Stomach (tissue), 8 donors: ENCODE measurements at regions not wholly inside any gene's neighbourhood (a gene's known extent, or its start where the extent isn't known, plus 50 kb on each side); places are given as distances from the start of the nearest gene placed in this dataset.

Source experiments
- DNase-seq, 2 donors: peaks; one replicate each; pipeline versions ENCODE4 v3.0.0 to v3.0.0-alpha.2; 2013 to 2019
- H3K27ac ChIP-seq, 5 donors: fragments of 200-600 bp in 4 of 5; sonication (generic) in 4 of 5; one replicate each; pipeline ENCODE4 v1.5.1; 2013 to 2019; ENCODE audit warnings: mild to moderate bottlenecking in 1 of 5, moderate library complexity in 1 of 5
- H3K27me3 ChIP-seq, 3 donors: fragments of 200-600 bp; sonication (generic); one replicate each; pipeline ENCODE4 v1.5.1; 2017 to 2019; ENCODE audit warnings: mixed run types in 1 of 3
- H3K36me3 ChIP-seq, 4 donors: fragments of 200-600 bp; sonication (generic); 1 replicate in 3 of 4; 2 replicates in 1 of 4; pipeline ENCODE4 v1.5.1; 2016 to 2019
- H3K4me1 ChIP-seq, 4 donors: fragments of 200-600 bp; sonication (generic); one replicate each; pipeline ENCODE4 v1.5.1; 2016 to 2019
- H3K4me3 ChIP-seq, 4 donors: fragments of 200-600 bp; sonication (generic) in 3 of 4; one replicate each; pipeline ENCODE4 v1.5.1; 2016 to 2019; ENCODE audit warnings: mild to moderate bottlenecking in 1 of 4
- H3K9me3 ChIP-seq, 4 donors: fragments of 200-600 bp; sonication (generic); one replicate each; pipeline ENCODE4 v1.5.1; 2016 to 2019
- EP300 ChIP-seq: sonication (generic); formaldehyde crosslinking; IDR thresholded peaks from one replicate; pipeline ENCODE4 v1.6.1; 2017; ENCODE audit warnings: antibody characterized with exemption
- POLR2A ChIP-seq, 4 donors: fragments of 450-650 bp; IDR thresholded peaks; one replicate each; pipeline ENCODE4 v1.6.1; 2016; ENCODE audit warnings: antibody characterized with exemption in 4 of 4, control low read depth in 2 of 4, mild to moderate bottlenecking in 1 of 4, moderate library complexity in 1 of 4
- POLR2AphosphoS5 ChIP-seq, 3 donors: sonication (generic); formaldehyde crosslinking; IDR thresholded peaks; one replicate each; pipeline ENCODE4 v1.6.1; 2016; ENCODE audit warnings: antibody characterized with exemption in 3 of 3
- WGBS, 5 donors: extraction: QIAGEN DNeasy Blood & Tissue Kit in 3 of 5; methylation state at CpG; one replicate each; pipeline versions ENCODE4 v1.1.5 to v1.1.7; 2013 to 2018; 5-methylcytosine and 5-hydroxymethylcytosine counted together
- intact Hi-C: fragments of 100-400 bp; cut with DNase I; formaldehyde crosslinking; loops from one replicate; pipeline ENCODE4 v1.15.1; 2023; ENCODE audit warnings: low total_unique reads
- TF ChIP-seq, protein P1 (sequence below), 7 experiments: fragments of 450-650 bp in 4 of 7; fragments of 200-600 bp in 3 of 7; sonication (generic) in 3 of 7; IDR thresholded peaks; one replicate each; pipeline ENCODE4 v1.5.1; 2016 to 2019; ENCODE audit warnings: antibody characterized with exemption in 7 of 7, control low read depth in 2 of 7, mild to moderate bottlenecking in 1 of 7
- donor health status: healthy with polysubstance abuse.
- donor health status: Bipolar disorder and iron deficiency.
- donor health status: healthy.

DNA sequence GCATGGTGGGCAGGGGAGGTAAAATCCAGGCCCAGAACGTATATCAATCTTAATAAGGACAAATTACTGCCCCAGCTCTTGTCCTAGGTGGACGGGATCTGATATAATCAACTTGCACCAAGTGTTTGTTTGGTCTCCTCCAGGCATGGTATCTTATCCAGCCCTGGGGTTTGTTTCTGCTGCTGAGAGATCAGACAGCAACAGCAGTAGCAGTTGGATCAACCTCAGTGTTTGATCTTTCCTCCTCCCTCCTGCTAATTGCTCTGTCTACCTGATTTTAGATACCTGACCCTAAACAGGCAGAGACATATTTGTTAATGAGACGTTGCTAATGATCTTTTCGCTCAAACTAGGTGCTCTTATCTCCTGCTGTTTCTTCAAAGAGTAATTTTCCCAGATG lies 100.4 kb upstream of the BACH2 start:
- no peaks in the 10 kb centered on the region for H3K36me3 ChIP-seq
- no peak overlapping the region for H3K4me3 ChIP-seq
- 42 to 61% (median 55%) methylated on average over 4 of the region's 4 CpGs for WGBS, 5 donors
- no peaks in the 10 kb centered on the region for H3K4me1 ChIP-seq
- H3K27me3 ChIP-seq: peaks cover 0 to 17% (median 0%) of the 10 kb centered on the region in 3 donors
- TF ChIP-seq POLR2AphosphoS5 (IDR thresholded peaks at IDR 0.05): no peak
- no peak overlapping the region for H3K27ac ChIP-seq
- intact Hi-C loops: loop anchor here (10.0 kb wide), 1 partner anchor 442 kb away; no protein-coding TSS in a partner anchor
- no peaks in the 10 kb centered on the region for H3K9me3 ChIP-seq
- no peak for DNase-seq

DNA sequence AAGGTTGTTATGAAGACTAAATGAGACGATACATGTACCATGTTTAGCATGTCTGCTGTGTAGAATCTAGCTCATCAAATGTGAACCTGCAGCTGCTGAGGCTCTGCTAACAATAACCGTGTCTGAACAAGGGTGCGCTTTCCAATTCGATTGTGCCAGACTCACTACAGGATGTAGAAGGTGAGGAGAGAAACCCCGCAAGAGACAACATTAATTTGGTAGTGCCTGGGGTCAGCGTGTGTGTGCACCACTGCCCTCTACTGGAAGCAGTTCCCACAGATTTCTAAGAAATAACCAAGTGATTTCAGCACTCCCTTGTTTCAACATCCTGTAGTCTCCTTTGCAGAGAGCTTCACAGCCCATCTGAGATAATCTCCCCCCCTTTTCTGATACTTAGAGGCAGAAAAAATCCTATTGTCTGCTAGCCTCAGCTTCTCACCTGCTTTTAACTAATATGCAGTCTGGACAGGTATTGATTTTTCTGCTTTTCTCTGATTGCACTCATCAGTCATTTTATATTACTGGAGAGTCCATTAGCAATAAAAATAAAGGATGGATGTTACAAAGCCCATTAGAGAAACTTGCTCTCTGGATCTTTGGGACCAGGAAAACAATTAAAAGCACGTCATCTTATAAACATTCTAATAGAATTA lies 96.7 kb upstream of the BACH2 start:
- TF ChIP-seq POLR2AphosphoS5 (IDR thresholded peaks at IDR 0.05) (no peak), EP300 (no peak), POLR2A (IDR thresholded peaks at IDR 0.05) (no peak)
- TF ChIP-seq, protein P1, sequence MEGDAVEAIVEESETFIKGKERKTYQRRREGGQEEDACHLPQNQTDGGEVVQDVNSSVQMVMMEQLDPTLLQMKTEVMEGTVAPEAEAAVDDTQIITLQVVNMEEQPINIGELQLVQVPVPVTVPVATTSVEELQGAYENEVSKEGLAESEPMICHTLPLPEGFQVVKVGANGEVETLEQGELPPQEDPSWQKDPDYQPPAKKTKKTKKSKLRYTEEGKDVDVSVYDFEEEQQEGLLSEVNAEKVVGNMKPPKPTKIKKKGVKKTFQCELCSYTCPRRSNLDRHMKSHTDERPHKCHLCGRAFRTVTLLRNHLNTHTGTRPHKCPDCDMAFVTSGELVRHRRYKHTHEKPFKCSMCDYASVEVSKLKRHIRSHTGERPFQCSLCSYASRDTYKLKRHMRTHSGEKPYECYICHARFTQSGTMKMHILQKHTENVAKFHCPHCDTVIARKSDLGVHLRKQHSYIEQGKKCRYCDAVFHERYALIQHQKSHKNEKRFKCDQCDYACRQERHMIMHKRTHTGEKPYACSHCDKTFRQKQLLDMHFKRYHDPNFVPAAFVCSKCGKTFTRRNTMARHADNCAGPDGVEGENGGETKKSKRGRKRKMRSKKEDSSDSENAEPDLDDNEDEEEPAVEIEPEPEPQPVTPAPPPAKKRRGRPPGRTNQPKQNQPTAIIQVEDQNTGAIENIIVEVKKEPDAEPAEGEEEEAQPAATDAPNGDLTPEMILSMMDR (IDR thresholded peaks at IDR 0.05): peak in 5 of 7 experiments; percentile 24 to 74 (median 60)
- WGBS, 5 donors: 23 to 29% (median 28%) methylated on average over 7 of the region's 7 CpGs

DNA sequence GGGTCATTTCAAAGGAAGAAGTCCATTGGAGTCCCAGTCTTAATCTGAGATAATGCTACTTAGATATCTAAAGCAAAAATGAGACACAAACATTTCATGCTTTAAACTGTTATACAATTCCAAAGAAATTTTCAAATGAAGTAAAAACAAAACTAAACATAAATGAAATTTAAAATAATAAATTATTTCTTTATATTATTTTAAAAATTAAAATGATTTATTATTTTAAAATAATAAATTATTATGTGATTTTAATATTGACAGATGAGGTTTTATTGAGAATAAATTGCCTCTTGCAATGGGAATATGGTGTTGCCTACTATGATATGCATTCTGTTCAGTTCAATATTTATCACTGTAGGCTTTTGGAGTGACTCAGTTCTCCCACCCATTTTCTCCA lies 93.7 kb upstream of the BACH2 start:
- Histone ChIP-seq H3K27me3 (peaks cover 0 to 17% (median 0%) of the 10 kb centered on the region in 3 donors), H3K4me3 (no peak overlapping the region), H3K4me1 (no peaks in the 10 kb centered on the region), H3K36me3 (no peaks in the 10 kb centered on the region), H3K9me3 (no peaks in the 10 kb centered on the region), H3K27ac (no peak overlapping the region)
- TF ChIP-seq, protein P1 (IDR thresholded peaks at IDR 0.05): no peak
- intact Hi-C loops: loop anchor here (10.0 kb wide), 1 partner anchor 436 kb away; no protein-coding TSS in a partner anchor
- DNase-seq: no peak

More for the DNA sequence above, 96.7 kb upstream of the BACH2 start:
- Histone ChIP-seq H3K36me3 (no peaks in the 10 kb centered on the region), H3K4me1 (no peaks in the 10 kb centered on the region), H3K27ac (no peak overlapping the region), H3K9me3 (no peaks in the 10 kb centered on the region), H3K27me3 (peaks cover 0 to 3% (median 0%) of the 10 kb centered on the region in 3 donors), H3K4me3 (no peak overlapping the region)
- intact Hi-C loops: loop anchor here (10.0 kb wide), 1 partner anchor 439 kb away; no protein-coding TSS in a partner anchor
- DNase-seq: peak; percentile 53 to 86

DNA sequence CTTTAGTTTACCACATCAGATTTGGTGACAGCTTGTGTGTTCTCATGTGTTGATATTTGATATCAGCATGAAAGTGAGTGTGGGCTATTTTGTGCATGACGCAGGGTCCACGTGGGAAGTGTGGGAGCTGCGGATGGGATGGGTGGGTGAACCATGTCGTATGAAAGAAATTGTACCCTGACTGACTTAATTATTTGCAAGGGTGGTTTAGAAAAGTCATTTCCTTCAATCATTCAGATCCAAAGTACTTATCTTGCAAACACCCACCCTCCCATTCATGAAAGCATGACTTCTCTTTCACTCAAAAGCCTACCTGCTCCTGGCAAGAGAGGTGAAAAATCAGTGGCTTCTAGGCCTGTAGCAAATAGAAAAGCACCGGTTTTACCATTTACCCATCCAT lies 91.8 kb upstream of the BACH2 start:
- Histone ChIP-seq H3K36me3 (no peaks in the 10 kb centered on the region), H3K9me3 (no peaks in the 10 kb centered on the region), H3K4me3 (no peak overlapping the region), H3K27ac (no peak overlapping the region), H3K4me1 (no peaks in the 10 kb centered on the region), H3K27me3 (peaks cover 0 to 19% (median 0%) of the 10 kb centered on the region in 3 donors)
- no peak for DNase-seq
- 41 to 62% (median 51%) methylated on average over 5 of the region's 5 CpGs for WGBS, 5 donors
- intact Hi-C loops: loop anchor here (10.0 kb wide), 1 partner anchor 84 kb away; no protein-coding TSS in a partner anchor
- no peak for TF ChIP-seq POLR2A (IDR thresholded peaks at IDR 0.05)
- TF ChIP-seq, protein P1 (IDR thresholded peaks at IDR 0.05): no peak
- TF ChIP-seq EP300: no peak
- TF ChIP-seq POLR2AphosphoS5 (IDR thresholded peaks at IDR 0.05): no peak

DNA sequence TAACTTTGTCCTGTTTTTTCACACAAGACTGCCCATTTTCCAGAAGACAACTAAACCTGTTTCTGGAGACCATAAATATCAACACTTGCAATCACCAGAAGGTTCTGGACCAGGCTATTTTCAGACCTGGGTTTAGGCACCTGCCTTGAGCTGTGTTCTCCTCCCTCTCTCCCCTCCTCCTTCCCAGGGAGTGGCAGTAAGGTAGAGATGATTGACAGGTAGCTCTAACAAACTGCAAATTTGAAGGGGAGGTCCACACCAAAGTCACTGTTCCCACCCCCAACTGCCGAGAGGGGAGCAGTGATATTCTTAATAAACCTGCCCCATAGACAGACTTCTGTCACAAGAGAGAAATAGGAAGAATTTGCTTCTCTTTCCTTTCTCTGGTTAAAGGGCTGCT lies 91.2 kb upstream of the BACH2 start:
- H3K27me3 ChIP-seq: peaks cover 0 to 19% (median 0%) of the 10 kb centered on the region in 3 donors
- no peaks in the 10 kb centered on the region for H3K4me1 ChIP-seq
- intact Hi-C loops: loop anchor here (10.0 kb wide), 1 partner anchor 83 kb away; no protein-coding TSS in a partner anchor
- H3K9me3 ChIP-seq: no peaks in the 10 kb centered on the region
- no peak overlapping the region for H3K4me3 ChIP-seq
- WGBS, 5 donors: 27 to 52% (median 46%) methylated on average over 1 of the region's 1 CpG
- no peaks in the 10 kb centered on the region for H3K36me3 ChIP-seq
- TF ChIP-seq POLR2AphosphoS5 (IDR thresholded peaks at IDR 0.05) (no peak), EP300 (no peak)
- DNase-seq: no peak
- no peak overlapping the region for H3K27ac ChIP-seq
